ENCODE measurements at regions not wholly inside any gene's neighbourhood (a gene's known extent, or its start where the extent isn't known, plus 50 kb on each side); places are given as distances from the start of the nearest gene placed in this dataset.

DNA sequence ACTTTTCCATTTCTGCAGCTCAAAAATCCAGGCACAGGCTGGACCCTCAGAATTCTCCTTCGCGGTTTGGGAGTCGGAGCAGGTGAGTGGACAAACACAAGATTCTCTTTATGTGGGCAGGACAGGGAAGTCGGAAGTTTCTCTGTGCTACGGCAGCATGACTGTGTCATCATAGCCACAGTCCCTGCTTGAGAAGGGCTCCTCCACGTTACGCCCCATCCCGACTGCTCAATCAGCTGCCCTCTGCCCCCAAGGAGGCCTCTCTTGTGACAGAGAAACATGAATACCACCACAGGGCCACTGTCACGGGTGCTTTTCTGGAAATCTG lies 89.0 kb upstream of the SHISAL1 start:
- no CpG with 5 or more reads among the region's 9 CpGs for WGBS (ENCODE audit: extremely low coverage, insufficient coverage, insufficient read length)
- Histone ChIP-seq H4K12ac (ENCODE audit: low read depth, low read length) (no peak overlapping the region), H3K9me3 (ENCODE audit: insufficient read depth, low read depth, low read length) (peaks cover 5% of the 10 kb centered on the region), H3K79me2 (ENCODE audit: control insufficient read depth, insufficient read depth, low read length, poor library complexity) (no peaks in the 10 kb centered on the region), H4K91ac (ENCODE audit: low read depth, low read length) (no peak overlapping the region), H4K8ac (ENCODE audit: low read depth, low read length) (no peak overlapping the region), H3K36me3 (ENCODE audit: control insufficient read depth in 1 of 2, insufficient read depth in 2 of 2, low read length in 2 of 2) (no peaks in the 10 kb centered on the region), H3K14ac (ENCODE audit: low read length) (no peak overlapping the region), H3K4me3 (ENCODE audit: low read depth, low read length) (no peak overlapping the region), H3K4me2 (ENCODE audit: low read length) (no peak overlapping the region), H3K18ac (ENCODE audit: low read length) (no peak overlapping the region), H2AFZ (ENCODE audit: insufficient read depth, low read length, poor library complexity) (no peak overlapping the region), H3K4ac (ENCODE audit: low read depth, low read length) (no peak overlapping the region), H3K4me1 (ENCODE audit: control insufficient read depth in 1 of 2, insufficient read depth in 2 of 2, low read length in 2 of 2) (no peaks in the 10 kb centered on the region), H2BK5ac (ENCODE audit: low read depth, low read length, poor library complexity) (no peak overlapping the region), H3K27me3 (ENCODE audit: insufficient read depth, low read length) (no peaks in the 10 kb centered on the region), H2AK5ac (ENCODE audit: low read length) (no peak overlapping the region), H3K27ac (ENCODE audit: low read depth, low read length) (no peak overlapping the region), H2BK12ac (ENCODE audit: low read length) (no peak overlapping the region), H3K9ac (ENCODE audit: low read length) (no peak overlapping the region), H3K79me1 (ENCODE audit: low read length) (no peaks in the 10 kb centered on the region), H3K23ac (ENCODE audit: low read length) (no peak overlapping the region), H2BK120ac (ENCODE audit: insufficient read depth, low read length, poor library complexity) (no peak overlapping the region)
- no peak for DNase-seq

DNA sequence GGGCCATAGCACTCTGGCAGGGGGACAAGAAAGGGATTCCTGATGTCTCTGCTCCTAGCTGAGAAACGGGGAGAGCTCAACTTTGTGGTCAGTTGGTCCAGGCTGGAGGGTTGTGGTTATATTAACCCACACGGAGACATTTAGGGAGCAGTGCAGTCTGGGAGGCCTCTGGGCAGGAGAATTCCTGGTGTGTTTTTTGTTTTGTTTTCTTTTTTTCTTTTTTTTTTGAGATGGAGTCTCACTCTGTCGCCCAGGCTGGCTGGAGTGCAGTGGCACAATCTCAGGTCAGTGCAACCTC lies 88.0 kb upstream of the SHISAL1 start:
- Histone ChIP-seq H3K23ac (ENCODE audit: low read length) (no peak overlapping the region), H3K79me2 (ENCODE audit: control insufficient read depth, insufficient read depth, low read length, poor library complexity) (no peaks in the 10 kb centered on the region), H3K36me3 (ENCODE audit: control insufficient read depth in 1 of 2, insufficient read depth in 2 of 2, low read length in 2 of 2) (no peaks in the 10 kb centered on the region), H2AFZ (ENCODE audit: insufficient read depth, low read length, poor library complexity) (no peak overlapping the region), H3K14ac (ENCODE audit: low read length) (no peak overlapping the region), H3K9me3 (ENCODE audit: insufficient read depth, low read depth, low read length) (peaks cover 5% of the 10 kb centered on the region), H3K4me1 (ENCODE audit: control insufficient read depth in 1 of 2, insufficient read depth in 2 of 2, low read length in 2 of 2) (no peaks in the 10 kb centered on the region), H3K79me1 (ENCODE audit: low read length) (no peaks in the 10 kb centered on the region), H3K9ac (ENCODE audit: low read length) (no peak overlapping the region), H4K8ac (ENCODE audit: low read depth, low read length) (no peak overlapping the region), H2BK5ac (ENCODE audit: low read depth, low read length, poor library complexity) (no peak overlapping the region), H4K91ac (ENCODE audit: low read depth, low read length) (no peak overlapping the region), H2BK120ac (ENCODE audit: insufficient read depth, low read length, poor library complexity) (no peak overlapping the region), H3K27me3 (ENCODE audit: insufficient read depth, low read length) (no peaks in the 10 kb centered on the region), H4K12ac (ENCODE audit: low read depth, low read length) (no peak overlapping the region), H2BK12ac (ENCODE audit: low read length) (no peak overlapping the region), H3K27ac (ENCODE audit: low read depth, low read length) (no peak overlapping the region), H3K18ac (ENCODE audit: low read length) (no peak overlapping the region), H2AK5ac (ENCODE audit: low read length) (no peak overlapping the region), H3K4ac (ENCODE audit: low read depth, low read length) (no peak overlapping the region), H3K4me3 (ENCODE audit: low read depth, low read length) (no peak overlapping the region), H3K4me2 (ENCODE audit: low read length) (no peak overlapping the region)
- WGBS (ENCODE audit: extremely low coverage, insufficient coverage, insufficient read length), result no CpG with 5 or more reads among the region's 3 CpGs
- DNase-seq, result no peak

DNA sequence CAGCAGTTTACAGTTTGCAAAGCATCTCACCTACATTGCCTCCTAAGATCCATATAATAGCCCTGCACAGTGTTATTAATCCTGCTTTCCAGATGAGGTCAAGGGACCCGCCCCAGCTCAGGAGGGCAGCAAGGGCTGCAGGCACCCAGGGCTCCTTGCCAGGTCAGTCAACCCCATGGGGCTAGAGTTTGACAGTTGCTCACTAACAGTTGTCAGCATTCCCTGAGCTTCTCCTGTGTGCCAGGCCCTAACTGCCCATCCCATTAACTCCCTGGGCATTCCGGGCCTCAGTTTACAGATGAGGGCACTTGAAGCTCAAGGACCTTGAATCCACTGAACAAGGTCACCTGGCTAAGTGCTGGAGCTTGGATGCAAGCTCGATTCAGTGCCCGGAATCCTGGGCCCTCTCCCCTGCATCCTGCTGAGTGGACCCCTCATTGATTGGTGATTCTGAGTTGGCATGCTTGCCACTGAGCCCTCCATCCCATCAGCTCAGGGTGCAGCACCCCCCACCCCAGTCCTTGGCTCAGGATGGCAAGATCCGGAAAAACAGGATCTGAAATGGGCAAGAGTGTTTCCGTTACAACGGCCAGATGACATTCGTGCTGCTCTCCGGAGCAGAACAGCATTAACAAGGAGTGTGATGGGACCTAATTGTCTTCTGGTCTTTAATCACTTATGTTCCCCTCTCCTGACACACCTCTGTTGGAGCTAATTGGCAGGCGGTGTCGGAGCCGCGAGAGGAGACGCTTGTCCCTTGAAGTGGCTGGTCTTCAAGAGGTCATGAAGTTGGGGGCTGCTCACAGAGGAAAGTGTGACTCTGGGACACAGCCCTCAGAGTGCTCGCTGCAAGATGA lies 87.4 kb upstream of the SHISAL1 start:
- Histone ChIP-seq H3K4ac (ENCODE audit: low read depth, low read length) (no peak overlapping the region), H3K4me2 (ENCODE audit: low read length) (no peak overlapping the region), H4K91ac (ENCODE audit: low read depth, low read length) (no peak overlapping the region), H3K9me3 (ENCODE audit: insufficient read depth, low read depth, low read length) (peaks cover 5% of the 10 kb centered on the region), H3K27ac (ENCODE audit: low read depth, low read length) (no peak overlapping the region), H3K27me3 (ENCODE audit: insufficient read depth, low read length) (no peaks in the 10 kb centered on the region), H3K23ac (ENCODE audit: low read length) (no peak overlapping the region), H3K36me3 (ENCODE audit: control insufficient read depth in 1 of 2, insufficient read depth in 2 of 2, low read length in 2 of 2) (no peaks in the 10 kb centered on the region), H3K79me2 (ENCODE audit: control insufficient read depth, insufficient read depth, low read length, poor library complexity) (no peaks in the 10 kb centered on the region), H3K18ac (ENCODE audit: low read length) (no peak overlapping the region), H4K8ac (ENCODE audit: low read depth, low read length) (no peak overlapping the region), H3K4me1 (ENCODE audit: control insufficient read depth in 1 of 2, insufficient read depth in 2 of 2, low read length in 2 of 2) (no peaks in the 10 kb centered on the region), H2BK12ac (ENCODE audit: low read length) (no peak overlapping the region), H2AFZ (ENCODE audit: insufficient read depth, low read length, poor library complexity) (no peak overlapping the region), H4K12ac (ENCODE audit: low read depth, low read length) (no peak overlapping the region), H3K79me1 (ENCODE audit: low read length) (no peaks in the 10 kb centered on the region), H3K14ac (ENCODE audit: low read length) (no peak overlapping the region), H3K9ac (ENCODE audit: low read length) (no peak overlapping the region), H2AK5ac (ENCODE audit: low read length) (no peak overlapping the region), H3K4me3 (ENCODE audit: low read depth, low read length) (no peak overlapping the region), H2BK120ac (ENCODE audit: insufficient read depth, low read length, poor library complexity) (no peak overlapping the region), H2BK5ac (ENCODE audit: low read depth, low read length, poor library complexity) (no peak overlapping the region)
- DNase-seq, result no peak
- no CpG with 5 or more reads among the region's 15 CpGs for WGBS (ENCODE audit: extremely low coverage, insufficient coverage, insufficient read length)

DNA sequence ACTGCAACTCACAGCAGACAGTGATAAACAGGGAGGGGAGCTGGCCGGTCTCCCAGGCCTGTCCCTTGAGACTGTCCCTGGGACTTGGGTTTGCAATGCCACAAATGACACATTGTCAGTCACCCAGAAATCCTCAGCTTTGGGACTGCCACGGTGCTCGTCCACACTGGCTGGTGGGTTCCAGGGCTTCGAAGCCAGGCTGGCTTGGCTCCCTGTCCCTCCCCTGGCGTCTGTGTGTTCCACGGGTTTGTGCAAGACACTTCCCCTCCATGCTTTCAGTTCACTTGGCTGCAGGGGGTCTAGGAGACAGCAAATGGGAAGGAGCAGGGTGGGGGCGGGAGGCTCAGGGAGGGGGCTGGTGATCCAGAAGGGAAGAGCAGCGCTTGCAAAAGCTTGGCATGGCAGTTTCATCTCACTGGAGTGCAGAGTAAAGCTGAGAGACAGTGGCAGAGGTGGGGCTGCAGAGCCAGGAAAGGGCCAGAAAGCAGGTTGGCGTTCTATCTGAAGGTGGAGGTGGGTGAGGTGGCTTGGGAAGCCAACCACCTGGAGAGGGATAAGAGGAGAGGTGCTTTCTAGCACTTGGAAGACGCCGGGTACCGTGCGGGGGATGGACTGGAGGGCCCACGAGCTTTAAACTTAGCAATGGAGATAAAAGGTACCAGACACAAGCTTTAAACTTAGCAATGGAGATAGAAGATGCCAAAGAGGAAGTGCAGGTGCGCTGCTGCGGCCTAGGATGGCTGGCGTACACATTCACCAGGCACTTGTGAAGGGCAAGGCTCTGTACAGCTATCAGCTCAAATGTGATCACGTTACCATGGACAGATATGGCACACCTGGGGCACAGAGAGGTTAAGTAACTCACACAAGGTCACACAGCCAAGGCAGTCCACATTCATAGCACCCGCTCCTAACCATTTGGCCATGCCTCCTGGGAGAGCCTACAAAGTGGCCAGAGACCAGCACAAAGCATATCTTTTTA lies 86.4 kb upstream of the SHISAL1 start:
- no peak overlapping the region for H2BK5ac ChIP-seq (ENCODE audit: low read depth, low read length, poor library complexity)
- H3K4ac ChIP-seq (ENCODE audit: low read depth, low read length), result no peak overlapping the region
- no peak overlapping the region for H3K9ac ChIP-seq (ENCODE audit: low read length)
- H2AK5ac ChIP-seq (ENCODE audit: low read length), result no peak overlapping the region
- no peaks in the 10 kb centered on the region for H3K4me1 ChIP-seq (ENCODE audit: control insufficient read depth in 1 of 2, insufficient read depth in 2 of 2, low read length in 2 of 2)
- H3K9me3 ChIP-seq (ENCODE audit: insufficient read depth, low read depth, low read length), result peaks cover 5% of the 10 kb centered on the region
- no peak for DNase-seq
- peak overlapping the region; percentile 30 for H3K4me3 ChIP-seq (ENCODE audit: low read depth, low read length)
- no peaks in the 10 kb centered on the region for H3K27me3 ChIP-seq (ENCODE audit: insufficient read depth, low read length)
- WGBS (ENCODE audit: extremely low coverage, insufficient coverage, insufficient read length), result no CpG with 5 or more reads among the region's 19 CpGs
- no peak overlapping the region for H4K91ac ChIP-seq (ENCODE audit: low read depth, low read length)
- H3K18ac ChIP-seq (ENCODE audit: low read length), result no peak overlapping the region
- no peaks in the 10 kb centered on the region for H3K79me1 ChIP-seq (ENCODE audit: low read length)
- no peaks in the 10 kb centered on the region for H3K79me2 ChIP-seq (ENCODE audit: control insufficient read depth, insufficient read depth, low read length, poor library complexity)
- H3K14ac ChIP-seq (ENCODE audit: low read length), result no peak overlapping the region
- H3K23ac ChIP-seq (ENCODE audit: low read length), result no peak overlapping the region
- H3K4me2 ChIP-seq (ENCODE audit: low read length), result no peak overlapping the region
- no peaks in the 10 kb centered on the region for H3K36me3 ChIP-seq (ENCODE audit: control insufficient read depth in 1 of 2, insufficient read depth in 2 of 2, low read length in 2 of 2)
- no peak overlapping the region for H4K12ac ChIP-seq (ENCODE audit: low read depth, low read length)
- H4K8ac ChIP-seq (ENCODE audit: low read depth, low read length), result no peak overlapping the region
- H2BK120ac ChIP-seq (ENCODE audit: insufficient read depth, low read length, poor library complexity), result no peak overlapping the region
- H2BK12ac ChIP-seq (ENCODE audit: low read length), result no peak overlapping the region
- no peak overlapping the region for H2AFZ ChIP-seq (ENCODE audit: insufficient read depth, low read length, poor library complexity)
- H3K27ac ChIP-seq (ENCODE audit: low read depth, low read length), result no peak overlapping the region

All from trophoblast cell (in vitro differentiated cells and primary cell).